GM19467 (cell line): ENCODE measurements at regions not wholly inside any gene's neighbourhood (a gene's known extent, or its start where the extent isn't known, plus 50 kb on each side); places are given as distances from the start of the nearest gene placed in this dataset.

Source experiments
- ATAC-seq: cut with Tn5 transposase; IDR thresholded peaks from one replicate; pipeline ENCODE4 v1.9.1; 2021; ENCODE audit warnings: mild to moderate bottlenecking, moderate library complexity; ENCODE audit not compliant: unreplicated experiment

- no peak for ATAC-seq
Observed at GRCh38 chr16:65994291-65994690, 372.2 kb upstream of the CDH5 start.

GRCh38 chr16:65991149-65991701, 375.3 kb upstream of the CDH5 start:
- no peak for ATAC-seq

- no peak for ATAC-seq
Observed at GRCh38 chr16:65989861-65990604, 376.5 kb upstream of the CDH5 start.

DNA sequence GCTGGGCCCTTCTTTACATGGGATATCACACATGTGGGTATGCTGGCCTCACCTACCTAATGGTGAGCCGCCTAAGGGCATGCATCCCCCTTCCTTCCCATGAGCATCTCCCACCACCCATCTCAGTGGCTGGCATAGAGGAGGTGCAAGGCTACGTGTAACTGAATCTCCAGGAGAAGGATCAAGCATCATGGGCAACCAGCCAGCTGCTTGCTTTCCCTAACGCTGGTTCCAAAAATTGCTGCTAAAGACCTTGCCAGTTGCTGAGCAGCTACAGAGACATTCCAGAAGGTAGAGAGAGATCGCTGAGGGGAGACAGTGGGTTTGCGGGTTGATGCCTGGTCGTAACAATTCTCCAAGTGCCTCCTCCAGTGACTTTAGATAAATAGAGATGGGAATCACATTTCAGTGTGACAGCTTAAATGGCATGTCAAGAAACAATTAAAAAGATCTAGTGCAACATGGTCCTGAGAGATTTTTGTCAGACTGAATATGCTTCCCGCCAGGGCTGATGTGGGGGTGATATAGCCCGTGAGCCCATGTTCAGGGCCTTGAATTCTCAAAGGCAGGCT, 378.4 kb upstream of the CDH5 start:
- ATAC-seq, result no peak

DNA sequence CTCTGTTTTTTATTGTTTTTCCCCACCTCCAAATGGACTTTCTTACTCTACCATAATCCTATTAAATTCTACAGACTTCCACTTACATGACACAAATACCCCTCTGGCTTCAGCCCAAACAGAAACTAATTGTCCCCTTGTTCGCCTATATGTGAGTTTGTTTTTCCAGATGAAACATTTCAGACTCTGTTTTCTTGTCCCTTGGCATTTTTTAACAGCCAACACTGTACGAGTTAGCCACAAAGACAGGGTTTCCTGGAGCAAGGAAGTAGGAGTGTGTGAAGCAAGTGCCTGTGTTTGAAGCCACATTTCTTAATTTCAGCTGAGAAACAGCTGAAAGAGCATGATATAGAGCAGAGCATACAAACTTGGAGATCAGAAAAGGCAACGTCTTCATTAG, 382.2 kb upstream of the CDH5 start:
- no peak for ATAC-seq

DNA sequence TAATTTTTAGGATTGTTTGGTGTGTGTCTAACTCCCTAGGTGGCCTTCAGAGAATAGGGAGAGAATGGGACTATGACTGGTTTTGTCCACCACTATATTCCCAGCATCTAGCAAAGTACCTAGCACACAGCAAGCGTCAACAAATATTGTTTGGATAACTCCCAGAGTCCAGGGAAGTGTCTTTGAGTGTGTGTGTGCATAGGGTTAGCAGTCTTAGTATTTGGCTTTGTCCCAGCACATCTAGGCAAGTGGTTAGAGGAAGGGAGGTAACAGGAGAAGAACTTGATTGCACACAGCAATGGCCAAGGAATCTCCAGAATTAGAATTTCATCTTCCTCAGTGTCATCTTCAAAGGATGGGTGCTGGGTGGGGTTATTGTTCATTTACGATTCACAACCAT, 385.4 kb upstream of the CDH5 start:
- no peak for ATAC-seq

DNA sequence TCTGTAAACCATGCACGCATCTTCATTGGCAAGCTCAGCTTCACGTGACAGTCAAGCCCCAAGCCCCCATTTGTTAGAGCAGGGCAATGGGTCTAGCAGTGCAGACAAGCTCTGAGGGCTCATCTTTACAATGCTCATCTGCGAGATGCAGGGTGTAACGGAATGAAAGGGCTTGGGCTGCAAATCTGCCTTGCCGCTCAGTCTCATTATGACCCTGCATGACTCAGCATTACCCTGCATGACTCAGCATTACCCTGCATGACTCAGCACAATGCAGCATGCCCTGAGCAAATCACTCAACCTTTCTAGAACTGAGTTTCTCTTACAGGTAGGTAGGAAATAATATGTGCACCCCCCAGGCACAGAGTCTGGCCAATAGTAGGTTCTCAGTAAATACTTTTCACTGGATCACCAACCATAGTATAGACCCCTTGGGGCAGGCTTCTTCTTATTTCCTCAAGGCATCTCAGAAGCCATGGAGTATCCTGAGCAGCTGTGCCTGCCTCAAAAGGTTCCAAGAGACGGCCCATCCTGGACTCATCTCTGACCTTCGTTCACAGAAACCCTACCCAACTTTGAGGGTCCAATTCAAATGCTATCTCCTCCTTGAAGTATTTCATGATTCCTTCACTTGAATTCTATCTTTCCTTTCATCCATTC, 391.3 kb upstream of the CDH5 start:
- no peak for ATAC-seq

- no peak for ATAC-seq
Observed at GRCh38 chr16:65967376-65967775, 399.1 kb upstream of the CDH5 start.

- ATAC-seq, result no peak
Observed at GRCh38 chr16:65965628-65966027, 400.9 kb upstream of the CDH5 start.

- ATAC-seq, result no peak
Observed at GRCh38 chr16:65964752-65965151, 401.7 kb upstream of the CDH5 start.

DNA sequence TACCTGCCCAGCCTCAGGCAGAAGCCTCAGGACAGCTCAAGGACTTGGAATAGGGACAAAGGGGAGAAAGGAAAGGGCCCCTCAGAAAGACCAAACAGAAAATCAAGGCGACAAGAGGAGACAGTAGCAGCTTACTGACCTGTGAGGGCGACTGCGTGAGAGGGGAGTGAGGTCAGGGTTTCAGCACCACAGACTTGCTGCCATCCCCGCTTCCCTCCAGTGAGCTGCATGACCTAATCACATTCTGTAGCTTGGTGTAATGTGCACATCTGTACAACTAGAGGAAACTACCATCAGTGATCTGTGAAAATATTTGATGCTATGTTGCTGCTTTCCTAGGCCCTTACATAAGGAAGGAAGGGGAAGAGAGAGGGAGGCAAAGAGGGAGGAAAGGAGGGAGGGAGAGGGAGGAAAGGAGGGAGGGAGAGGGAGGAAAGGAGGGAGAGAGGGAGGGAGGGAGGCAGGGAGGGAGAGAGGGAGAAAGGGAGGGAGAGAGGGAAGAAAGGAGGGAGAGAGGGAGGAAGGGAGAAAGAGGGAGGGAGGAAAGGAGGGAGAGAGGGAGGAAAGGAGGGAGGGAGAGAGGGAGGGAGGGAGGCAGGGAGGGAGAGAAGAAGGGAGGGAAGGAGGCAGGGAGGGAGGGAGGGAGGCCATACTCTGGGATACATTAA, 404.9 kb upstream of the CDH5 start:
- ATAC-seq, result no peak

DNA sequence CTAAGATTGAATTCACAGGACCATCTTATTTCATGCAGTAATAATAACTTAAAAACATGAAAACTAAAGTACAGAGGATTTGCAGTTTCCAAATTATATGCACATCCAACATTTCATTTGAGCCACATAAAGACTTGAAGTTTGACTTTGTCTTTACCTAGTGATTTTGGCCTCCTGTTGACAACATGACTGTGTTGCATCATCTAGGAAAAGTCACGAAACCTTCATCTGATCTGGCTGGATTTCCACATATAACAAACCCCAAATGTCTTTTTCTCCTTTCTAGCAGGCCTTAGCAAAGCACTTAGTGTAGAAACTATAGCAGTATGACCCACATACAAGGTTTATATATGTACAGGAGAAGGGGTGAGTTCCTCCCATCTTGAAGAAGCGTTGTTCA, 406.5 kb upstream of the CDH5 start:
- ATAC-seq, result no peak

DNA sequence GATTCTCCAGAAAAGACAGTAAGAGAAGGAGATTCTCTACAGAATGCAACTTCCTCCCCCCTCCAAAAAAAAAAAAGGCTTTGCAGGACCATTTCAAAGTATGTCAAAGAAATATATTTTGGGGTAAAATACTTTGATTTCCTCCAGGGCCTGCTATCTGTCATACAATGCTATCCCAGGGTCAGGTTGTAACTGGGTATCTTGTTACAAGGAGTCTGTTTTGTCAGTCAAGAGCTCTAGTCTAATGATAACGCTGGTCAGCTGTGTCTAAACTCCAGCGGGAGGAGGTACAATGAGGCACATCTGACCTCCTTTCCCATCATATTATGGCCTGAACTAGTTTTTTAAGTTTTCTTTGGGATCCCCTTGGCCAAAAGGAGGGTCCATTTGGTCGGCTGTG, 408.4 kb upstream of the CDH5 start:
- ATAC-seq, result no peak

DNA sequence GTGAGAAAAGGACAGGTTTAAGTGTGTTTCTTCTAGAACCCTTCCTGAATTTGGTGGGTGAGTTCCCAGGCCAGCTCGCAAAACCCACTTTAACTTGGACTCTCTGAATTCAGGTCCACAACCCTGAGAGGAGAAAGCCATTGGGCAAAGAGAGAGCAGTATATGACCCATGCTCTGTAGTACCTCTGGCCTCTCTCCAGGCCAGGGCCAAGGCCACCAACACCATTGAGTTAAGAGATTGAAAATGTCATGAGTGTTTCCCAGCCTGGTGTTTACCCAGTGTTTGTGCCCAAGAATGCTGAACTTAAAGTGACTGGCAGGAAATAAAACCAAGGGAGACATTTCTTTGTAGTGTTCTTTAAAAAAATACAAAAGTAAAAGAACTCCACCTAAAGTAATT, 410.4 kb upstream of the CDH5 start:
- ATAC-seq, result no peak

DNA sequence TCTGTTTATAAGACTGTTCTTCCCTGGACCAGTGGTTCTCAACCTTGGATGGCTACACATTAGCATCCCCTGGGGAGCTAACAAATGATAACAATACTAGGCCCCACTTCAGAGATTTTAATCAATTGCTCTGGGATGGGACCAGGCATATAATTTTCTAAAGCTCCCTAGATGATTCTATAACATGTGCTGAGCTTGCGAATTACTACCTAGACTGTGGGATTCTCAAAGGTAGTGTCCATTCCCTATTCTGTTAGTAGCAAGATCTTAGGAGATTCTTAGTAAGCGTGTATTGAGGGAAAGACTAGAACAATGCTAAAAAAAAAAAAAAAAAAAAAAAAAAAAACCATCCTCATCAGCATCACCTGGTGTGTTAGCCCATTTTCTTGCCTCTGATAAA, 412.0 kb upstream of the CDH5 start:
- ATAC-seq, result no peak

GRCh38 chr16:65950211-65950610, 416.3 kb upstream of the CDH5 start:
- no peak for ATAC-seq

DNA sequence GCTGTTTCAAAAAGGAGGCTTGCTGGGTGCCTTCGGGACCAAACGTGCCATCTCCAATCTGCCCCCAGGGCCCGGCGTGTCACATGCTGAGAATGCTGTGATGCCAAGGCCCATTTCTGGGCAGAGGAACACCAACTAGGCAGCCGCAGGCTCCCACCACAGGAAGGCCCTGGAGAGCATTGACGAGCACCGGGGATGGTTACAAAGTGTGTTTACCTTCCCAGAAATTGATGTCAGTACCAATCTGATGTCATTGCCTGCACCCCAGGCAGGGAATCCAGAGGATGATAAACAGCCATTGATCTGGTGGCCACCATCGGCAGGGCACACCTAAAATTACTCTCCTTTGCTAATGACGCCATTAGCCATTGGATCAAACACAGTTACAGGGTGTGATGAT, 418.1 kb upstream of the CDH5 start:
- no peak for ATAC-seq

- no peak for ATAC-seq
Observed at GRCh38 chr16:65947951-65948350, 418.5 kb upstream of the CDH5 start.

DNA sequence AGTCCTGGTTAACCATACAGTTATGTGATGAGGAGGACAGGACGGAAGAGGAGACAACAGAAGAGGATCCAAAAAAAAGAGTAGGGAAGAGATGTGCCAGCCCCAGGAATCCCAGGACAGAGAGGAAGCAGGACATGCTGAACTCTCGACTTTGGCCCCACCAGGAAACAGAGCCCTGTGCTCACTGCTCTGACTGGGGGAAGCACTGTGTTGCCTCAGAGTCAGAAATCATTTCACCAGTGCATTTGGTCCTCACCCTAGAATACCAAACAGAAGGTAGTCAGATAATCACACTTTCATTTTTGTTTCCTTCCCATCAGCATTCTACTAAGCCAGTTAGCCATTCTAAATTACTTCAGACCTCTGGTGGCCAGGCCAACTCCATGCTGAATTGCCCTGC, 421.0 kb upstream of the CDH5 start:
- no peak for ATAC-seq

- no peak for ATAC-seq
Observed at GRCh38 chr16:65944361-65944760, 422.1 kb upstream of the CDH5 start.

DNA sequence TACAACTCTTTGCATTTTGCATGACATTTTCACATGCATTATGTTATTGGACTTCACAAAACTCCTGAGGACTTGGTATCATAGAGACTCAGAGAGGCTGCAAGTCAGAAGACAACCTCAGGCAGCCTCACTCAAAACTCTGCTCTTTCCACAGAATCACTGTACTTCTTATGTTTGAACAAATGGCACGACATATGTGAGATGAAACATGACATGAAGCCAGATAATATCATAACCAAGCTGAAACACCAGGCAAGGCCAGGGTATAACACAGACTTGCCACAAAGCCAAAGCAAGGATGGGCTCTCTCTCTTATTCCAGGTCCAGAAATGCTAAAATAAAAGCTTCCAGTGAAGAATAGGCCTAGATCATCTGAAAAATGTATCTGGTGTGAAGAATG, 425.8 kb upstream of the CDH5 start:
- no peak for ATAC-seq

- ATAC-seq, result no peak
Observed at GRCh38 chr16:65938083-65938482, 428.4 kb upstream of the CDH5 start.
